ENCODE measurements at regions not wholly inside any gene's neighbourhood (a gene's known extent, or its start where the extent isn't known, plus 50 kb on each side); places are given as distances from the start of the nearest gene placed in this dataset.
"Not testable (repeated sequence)": the region's sequence is repeated elsewhere in the genome, so short reads cannot be mapped to it uniquely, and the experiment has no call there.

- no peak for FAIRE-seq
- Histone ChIP-seq H3K27ac (no peak overlapping the region), H3K27me3 (no peaks in the 10 kb centered on the region), H3K9me3 (no peaks in the 10 kb centered on the region), H3K36me3 (no peaks in the 10 kb centered on the region), H3K4me3 (no peak overlapping the region), H3K4me1 (no peaks in the 10 kb centered on the region)
- intact Hi-C loops (cut with DNase I), result no loop called here
- no peak for TF ChIP-seq CTCF (IDR thresholded peaks at IDR 0.05)
- DNase-seq, result no peak
- 28% methylated on average over 1 of the region's 1 CpG for WGBS, 2 donors
- ATAC-seq, result no peak
These were observed 630.3 kb downstream of the ISL1 start for GRCh38 chr5:52013523-52013922.

- no peaks in the 10 kb centered on the region for H3K27me3 ChIP-seq
- WGBS, 2 donors, result 22 to 32% methylated on average over 5 of the region's 5 CpGs
- no peaks in the 10 kb centered on the region for H3K4me1 ChIP-seq
- DNase-seq (peak in 4 of 6 donors; percentile 5 to 38 (median 14)), ATAC-seq (peak in 3 of 4 donors; percentile 68 to 92 (median 78)), FAIRE-seq (no peak)
- intact Hi-C loops (cut with DNase I), result no loop called here
- no peak for TF ChIP-seq CTCF (IDR thresholded peaks at IDR 0.05)
- H3K27ac ChIP-seq, result no peak overlapping the region
- no peaks in the 10 kb centered on the region for H3K36me3 ChIP-seq
- H3K9me3 ChIP-seq, result no peaks in the 10 kb centered on the region
- no peak overlapping the region for H3K4me3 ChIP-seq
These were observed 632.5 kb downstream of the ISL1 start for GRCh38 chr5:52015760-52016159.

DNA sequence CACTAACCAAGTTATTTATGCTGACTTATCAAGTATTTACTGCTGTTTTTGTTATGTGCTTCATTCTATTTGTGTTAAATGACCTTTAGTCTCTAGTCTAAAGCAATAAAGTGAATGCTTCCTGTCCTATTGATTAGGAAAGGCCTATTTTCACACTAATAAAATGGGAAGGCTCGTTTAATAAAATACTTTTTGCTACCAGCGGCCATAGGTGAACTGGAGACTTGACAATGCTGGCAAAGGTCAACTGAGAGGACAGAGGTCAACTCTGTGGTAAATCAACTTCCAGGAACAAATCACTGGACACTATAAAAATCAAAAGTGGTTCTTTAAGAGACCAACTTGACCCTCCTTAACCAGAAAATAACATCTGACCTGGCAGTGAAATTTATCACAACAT is 634.3 kb downstream of the ISL1 start:
- WGBS, 2 donors, result 40 to 45% methylated on average over 2 of the region's 2 CpGs
- no peaks in the 10 kb centered on the region for H3K36me3 ChIP-seq
- H3K4me1 ChIP-seq, result no peaks in the 10 kb centered on the region
- intact Hi-C loops (cut with DNase I), result no loop called here
- H3K9me3 ChIP-seq, result no peaks in the 10 kb centered on the region
- DNase-seq (no peak), ATAC-seq (no peak), FAIRE-seq (no peak)
- no peak overlapping the region for H3K4me3 ChIP-seq
- no peaks in the 10 kb centered on the region for H3K27me3 ChIP-seq
- no peak for TF ChIP-seq CTCF (IDR thresholded peaks at IDR 0.05)
- H3K27ac ChIP-seq, result no peak overlapping the region

- no peak for ATAC-seq
- Histone ChIP-seq H3K36me3 (no peaks in the 10 kb centered on the region), H3K4me3 (no peak overlapping the region), H3K27me3 (no peaks in the 10 kb centered on the region), H3K4me1 (no peaks in the 10 kb centered on the region), H3K27ac (no peak overlapping the region), H3K9me3 (no peaks in the 10 kb centered on the region)
- intact Hi-C loops (cut with DNase I), result no loop called here
- no peak for FAIRE-seq
- no peak for DNase-seq
- WGBS, 2 donors, result 45 to 67% methylated on average over 3 of the region's 3 CpGs
- no peak for TF ChIP-seq CTCF (IDR thresholded peaks at IDR 0.05)
These were observed 641.1 kb downstream of the ISL1 start for GRCh38 chr5:52024359-52024758.

DNA sequence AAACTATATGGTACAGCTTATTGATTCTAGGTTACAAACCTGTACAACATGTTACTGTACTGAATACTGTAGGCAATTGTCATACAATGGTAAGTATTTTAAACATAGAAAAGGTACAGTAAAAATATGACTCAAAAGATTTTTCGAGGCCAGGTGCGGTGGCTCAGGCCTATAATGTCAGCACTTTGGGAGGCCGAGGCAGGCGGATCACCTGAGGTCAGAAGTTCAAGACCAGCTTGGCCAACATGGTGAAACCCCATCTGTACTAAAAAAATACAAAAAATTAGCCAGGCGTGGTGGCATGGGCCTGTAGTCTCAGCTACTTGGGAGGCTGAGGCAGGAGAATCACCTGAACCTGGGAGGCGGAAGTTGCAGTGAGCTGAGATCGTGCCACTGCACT is 646.6 kb downstream of the ISL1 start:
- WGBS, 2 donors, result 90 to 91% methylated on average over 7 of the region's 7 CpGs
- H3K27ac ChIP-seq; DNase-seq; FAIRE-seq; H3K9me3 ChIP-seq; H3K4me3 ChIP-seq; H3K4me1 ChIP-seq; intact Hi-C loops (cut with DNase I); H3K27me3 ChIP-seq; H3K36me3 ChIP-seq; ATAC-seq: not testable (repeated sequence)

- no peaks in the 10 kb centered on the region for H3K9me3 ChIP-seq
- intact Hi-C loops (cut with DNase I), result no loop called here
- ATAC-seq, result no peak
- no peak overlapping the region for H3K27ac ChIP-seq
- no peak for TF ChIP-seq CTCF (IDR thresholded peaks at IDR 0.05)
- no peak for FAIRE-seq
- no peak for DNase-seq
- WGBS, 2 donors, result 71 to 81% methylated on average over 2 of the region's 2 CpGs
- no peaks in the 10 kb centered on the region for H3K27me3 ChIP-seq
- H3K36me3 ChIP-seq, result no peaks in the 10 kb centered on the region
- H3K4me3 ChIP-seq, result no peak overlapping the region
- H3K4me1 ChIP-seq, result no peaks in the 10 kb centered on the region
These were observed 658.6 kb downstream of the ISL1 start for GRCh38 chr5:52041842-52042241.

Data from pancreas (tissue), 10 donors.